ENCODE measurements at regions not wholly inside any gene's neighbourhood (a gene's known extent, or its start where the extent isn't known, plus 50 kb on each side); places are given as distances from the start of the nearest gene placed in this dataset.

GRCh38 chr5:135667204-135667603 is 88.4 kb upstream of the CXCL14 start:
- Histone ChIP-seq H3K4me1 (ENCODE audit: control insufficient read depth in 2 of 3, insufficient read depth in 2 of 3, low read depth in 1 of 3, low read length in 3 of 3) (peaks cover 0 to 6% (median 5%) of the 10 kb centered on the region in 3 donors), H3K4me3 (ENCODE audit: low read length in 3 of 3) (no peak overlapping the region), H3K27me3 (ENCODE audit: control insufficient read depth, insufficient read depth, low read length) (no peaks in the 10 kb centered on the region), H3K36me3 (ENCODE audit: control insufficient read depth in 2 of 3, insufficient read depth in 3 of 3, low read length in 3 of 3) (no peaks in the 10 kb centered on the region), H3K9ac (ENCODE audit: low read length in 3 of 3) (no peak overlapping the region), H3K27ac (ENCODE audit: low read depth in 2 of 2, low read length in 2 of 2) (peak overlapping the region; percentile 4 to 28), H3K9me3 (ENCODE audit: control insufficient read depth in 2 of 3, insufficient read depth in 1 of 3, low read length in 3 of 3) (no peaks in the 10 kb centered on the region)
- DNase-seq = no peak
- TF ChIP-seq, protein P1, sequence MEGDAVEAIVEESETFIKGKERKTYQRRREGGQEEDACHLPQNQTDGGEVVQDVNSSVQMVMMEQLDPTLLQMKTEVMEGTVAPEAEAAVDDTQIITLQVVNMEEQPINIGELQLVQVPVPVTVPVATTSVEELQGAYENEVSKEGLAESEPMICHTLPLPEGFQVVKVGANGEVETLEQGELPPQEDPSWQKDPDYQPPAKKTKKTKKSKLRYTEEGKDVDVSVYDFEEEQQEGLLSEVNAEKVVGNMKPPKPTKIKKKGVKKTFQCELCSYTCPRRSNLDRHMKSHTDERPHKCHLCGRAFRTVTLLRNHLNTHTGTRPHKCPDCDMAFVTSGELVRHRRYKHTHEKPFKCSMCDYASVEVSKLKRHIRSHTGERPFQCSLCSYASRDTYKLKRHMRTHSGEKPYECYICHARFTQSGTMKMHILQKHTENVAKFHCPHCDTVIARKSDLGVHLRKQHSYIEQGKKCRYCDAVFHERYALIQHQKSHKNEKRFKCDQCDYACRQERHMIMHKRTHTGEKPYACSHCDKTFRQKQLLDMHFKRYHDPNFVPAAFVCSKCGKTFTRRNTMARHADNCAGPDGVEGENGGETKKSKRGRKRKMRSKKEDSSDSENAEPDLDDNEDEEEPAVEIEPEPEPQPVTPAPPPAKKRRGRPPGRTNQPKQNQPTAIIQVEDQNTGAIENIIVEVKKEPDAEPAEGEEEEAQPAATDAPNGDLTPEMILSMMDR (IDR thresholded peaks at IDR 0.05; ENCODE audit: borderline replicate concordance, extremely low read depth, insufficient read depth) = no peak
- FAIRE-seq = no peak
- intact Hi-C loops (cut with DNase I) = no loop called here

GRCh38 chr5:135662683-135663082 is 83.9 kb upstream of the CXCL14 start:
- peaks cover 0 to 31% (median 18%) of the 10 kb centered on the region in 3 donors for H3K4me1 ChIP-seq (ENCODE audit: control insufficient read depth in 2 of 3, insufficient read depth in 2 of 3, low read depth in 1 of 3, low read length in 3 of 3)
- no peak for FAIRE-seq
- H3K9ac ChIP-seq (ENCODE audit: low read length in 3 of 3) = no peak overlapping the region
- no peak for DNase-seq
- no peaks in the 10 kb centered on the region for H3K9me3 ChIP-seq (ENCODE audit: control insufficient read depth in 2 of 3, insufficient read depth in 1 of 3, low read length in 3 of 3)
- H3K27ac ChIP-seq (ENCODE audit: low read depth in 2 of 2, low read length in 2 of 2) = peak overlapping the region; percentile 28 to 38
- no peak overlapping the region for H3K4me3 ChIP-seq (ENCODE audit: low read length in 3 of 3)
- H3K36me3 ChIP-seq (ENCODE audit: control insufficient read depth in 2 of 3, insufficient read depth in 3 of 3, low read length in 3 of 3) = no peaks in the 10 kb centered on the region
- no peaks in the 10 kb centered on the region for H3K27me3 ChIP-seq (ENCODE audit: control insufficient read depth, insufficient read depth, low read length)
- TF ChIP-seq, protein P1 (IDR thresholded peaks at IDR 0.05; ENCODE audit: borderline replicate concordance, extremely low read depth, insufficient read depth) = no peak
- intact Hi-C loops (cut with DNase I) = no loop called here

DNA sequence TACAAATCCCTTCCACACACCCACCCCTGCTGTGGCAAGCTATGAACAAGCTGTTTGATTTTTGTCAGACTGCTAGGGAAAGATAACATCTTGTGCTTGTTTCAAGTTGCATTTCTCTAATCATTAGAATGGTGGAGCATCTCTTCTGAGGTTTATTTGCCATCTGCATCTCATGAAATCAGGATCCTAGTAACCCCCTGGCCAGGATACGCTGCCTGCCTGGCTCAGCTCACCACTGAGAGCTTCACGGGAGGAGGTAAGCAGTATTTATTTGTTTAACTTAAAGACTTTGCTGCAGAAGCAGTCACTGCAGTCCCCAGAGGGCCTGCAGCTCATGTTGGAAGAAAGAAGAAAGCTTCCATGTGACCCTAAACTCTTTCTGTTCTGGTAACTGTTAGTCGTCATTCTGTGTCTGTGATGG is 83.3 kb upstream of the CXCL14 start:
- H3K27ac ChIP-seq (ENCODE audit: low read depth in 2 of 2, low read length in 2 of 2) = peak overlapping the region in 1 of 2 donors; percentile 38
- FAIRE-seq (no peak), DNase-seq (no peak)
- H3K4me3 ChIP-seq (ENCODE audit: low read length in 3 of 3) = no peak overlapping the region
- H3K9ac ChIP-seq (ENCODE audit: low read length in 3 of 3) = peak overlapping the region in 1 of 3 donors; percentile 7
- intact Hi-C loops (cut with DNase I) = no loop called here
- no peaks in the 10 kb centered on the region for H3K36me3 ChIP-seq (ENCODE audit: control insufficient read depth in 2 of 3, insufficient read depth in 3 of 3, low read length in 3 of 3)
- H3K27me3 ChIP-seq (ENCODE audit: control insufficient read depth, insufficient read depth, low read length) = no peaks in the 10 kb centered on the region
- H3K9me3 ChIP-seq (ENCODE audit: control insufficient read depth in 2 of 3, insufficient read depth in 1 of 3, low read length in 3 of 3) = no peaks in the 10 kb centered on the region
- TF ChIP-seq, protein P1 (IDR thresholded peaks at IDR 0.05; ENCODE audit: borderline replicate concordance, extremely low read depth, insufficient read depth) = no peak
- peaks cover 0 to 37% (median 24%) of the 10 kb centered on the region in 3 donors for H3K4me1 ChIP-seq (ENCODE audit: control insufficient read depth in 2 of 3, insufficient read depth in 2 of 3, low read depth in 1 of 3, low read length in 3 of 3)

All from kidney (tissue), 13 donors.